Fibroblast of pulmonary artery (primary cell): ENCODE measurements at regions not wholly inside any gene's neighbourhood (a gene's known extent, or its start where the extent isn't known, plus 50 kb on each side); places are given as distances from the start of the nearest gene placed in this dataset.

Source experiments
- DNase-seq: peaks from one replicate; pipeline ENCODE4 v3.0.0-alpha.2; 2010; ENCODE audit warnings: low read depth
- H3K4me3 ChIP-seq: replicated peaks from 2 replicates; pipeline ENCODE4 v1.5.1; 2011; ENCODE audit warnings: low read depth, mild to moderate bottlenecking, control low read depth, low read length, moderate library complexity
- TF ChIP-seq, protein P1 (sequence below): IDR thresholded peaks from 2 replicates; pipeline ENCODE4 v1.5.1; 2011; ENCODE audit warnings: mild to moderate bottlenecking, control low read depth, low read length, inconsistent platforms; ENCODE audit errors: missing control alignments

DNA sequence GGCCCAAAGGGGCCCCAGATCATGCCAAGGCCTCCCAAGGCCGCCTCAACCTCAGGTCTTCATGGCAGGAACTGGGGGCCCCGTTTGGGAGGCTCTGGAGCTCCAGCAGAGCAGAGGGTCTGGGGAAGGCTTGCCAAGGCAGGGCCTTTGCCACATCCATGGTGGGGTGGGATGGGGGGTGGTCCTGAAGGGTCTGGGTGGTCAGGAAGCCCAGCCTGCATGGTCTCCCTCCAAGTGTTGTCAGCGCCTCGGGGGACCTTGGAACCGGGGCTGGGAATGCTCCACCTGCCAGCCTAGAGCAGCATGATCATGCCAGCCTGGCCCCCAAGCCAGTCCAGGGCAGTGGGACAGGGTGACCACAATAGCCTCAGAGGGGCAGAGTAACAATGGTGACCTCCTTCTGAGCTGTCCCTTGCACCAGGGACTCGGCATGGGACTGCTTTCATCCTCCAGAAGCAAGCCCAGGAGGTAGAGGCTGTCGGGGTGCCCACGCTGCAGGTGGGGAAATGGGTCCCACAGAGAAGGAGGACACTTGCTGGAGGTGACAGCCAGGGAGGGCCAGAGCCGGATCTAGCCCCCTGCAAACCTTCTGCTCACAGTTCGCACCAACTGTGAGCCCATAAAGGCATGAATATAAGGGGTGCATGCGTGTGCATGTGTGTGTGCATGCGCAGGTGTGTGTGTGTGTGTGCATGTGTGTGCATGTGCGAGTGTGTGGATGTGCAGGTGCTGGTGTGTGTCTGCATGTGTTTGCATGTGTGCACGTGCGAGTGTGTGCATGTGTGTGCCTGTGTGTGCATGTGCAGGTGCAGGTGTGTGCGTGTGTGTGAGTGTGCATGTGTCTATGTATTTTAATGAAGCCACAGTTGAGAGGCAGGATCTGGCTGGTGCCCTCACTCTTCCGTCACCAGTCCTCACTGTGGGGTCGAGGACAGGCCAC lies 63.8 kb downstream of the MYEOV start:
- no peak for DNase-seq
- H3K4me3 ChIP-seq = no peak overlapping the region
- TF ChIP-seq, protein P1, sequence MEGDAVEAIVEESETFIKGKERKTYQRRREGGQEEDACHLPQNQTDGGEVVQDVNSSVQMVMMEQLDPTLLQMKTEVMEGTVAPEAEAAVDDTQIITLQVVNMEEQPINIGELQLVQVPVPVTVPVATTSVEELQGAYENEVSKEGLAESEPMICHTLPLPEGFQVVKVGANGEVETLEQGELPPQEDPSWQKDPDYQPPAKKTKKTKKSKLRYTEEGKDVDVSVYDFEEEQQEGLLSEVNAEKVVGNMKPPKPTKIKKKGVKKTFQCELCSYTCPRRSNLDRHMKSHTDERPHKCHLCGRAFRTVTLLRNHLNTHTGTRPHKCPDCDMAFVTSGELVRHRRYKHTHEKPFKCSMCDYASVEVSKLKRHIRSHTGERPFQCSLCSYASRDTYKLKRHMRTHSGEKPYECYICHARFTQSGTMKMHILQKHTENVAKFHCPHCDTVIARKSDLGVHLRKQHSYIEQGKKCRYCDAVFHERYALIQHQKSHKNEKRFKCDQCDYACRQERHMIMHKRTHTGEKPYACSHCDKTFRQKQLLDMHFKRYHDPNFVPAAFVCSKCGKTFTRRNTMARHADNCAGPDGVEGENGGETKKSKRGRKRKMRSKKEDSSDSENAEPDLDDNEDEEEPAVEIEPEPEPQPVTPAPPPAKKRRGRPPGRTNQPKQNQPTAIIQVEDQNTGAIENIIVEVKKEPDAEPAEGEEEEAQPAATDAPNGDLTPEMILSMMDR = no peak

DNA sequence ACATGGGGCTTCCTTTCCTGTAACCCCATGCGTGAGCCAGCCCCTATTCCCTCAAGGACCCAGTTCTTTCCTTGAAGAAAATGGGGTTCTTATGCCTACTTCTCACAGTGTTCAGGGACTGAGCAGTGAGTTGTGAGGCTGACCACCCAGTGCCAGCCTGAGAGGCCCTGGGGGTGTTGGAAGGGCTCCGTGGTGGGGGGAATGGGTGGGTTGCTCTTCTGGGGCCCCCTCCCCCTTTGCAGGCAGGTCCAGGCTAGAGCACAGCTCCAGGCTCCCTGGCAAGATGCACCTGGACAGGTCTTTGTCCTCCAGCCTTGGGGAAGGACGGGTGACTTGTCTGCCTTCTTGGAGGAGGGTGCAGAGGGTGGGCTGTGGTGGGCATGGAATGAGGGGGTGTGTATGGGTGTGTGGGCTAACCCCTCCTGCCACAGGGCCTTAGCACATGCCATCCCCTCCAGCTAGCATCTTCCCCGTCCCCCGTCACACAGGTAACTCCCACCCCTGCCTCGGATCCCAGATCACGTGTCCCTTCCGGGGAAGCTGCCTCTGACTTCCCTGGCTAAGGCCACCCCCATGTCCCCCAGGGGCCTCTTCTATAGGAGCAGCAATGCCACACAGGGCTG lies 64.6 kb downstream of the MYEOV start:
- DNase-seq = no peak
- no peak overlapping the region for H3K4me3 ChIP-seq
- TF ChIP-seq, protein P1 = no peak

DNA sequence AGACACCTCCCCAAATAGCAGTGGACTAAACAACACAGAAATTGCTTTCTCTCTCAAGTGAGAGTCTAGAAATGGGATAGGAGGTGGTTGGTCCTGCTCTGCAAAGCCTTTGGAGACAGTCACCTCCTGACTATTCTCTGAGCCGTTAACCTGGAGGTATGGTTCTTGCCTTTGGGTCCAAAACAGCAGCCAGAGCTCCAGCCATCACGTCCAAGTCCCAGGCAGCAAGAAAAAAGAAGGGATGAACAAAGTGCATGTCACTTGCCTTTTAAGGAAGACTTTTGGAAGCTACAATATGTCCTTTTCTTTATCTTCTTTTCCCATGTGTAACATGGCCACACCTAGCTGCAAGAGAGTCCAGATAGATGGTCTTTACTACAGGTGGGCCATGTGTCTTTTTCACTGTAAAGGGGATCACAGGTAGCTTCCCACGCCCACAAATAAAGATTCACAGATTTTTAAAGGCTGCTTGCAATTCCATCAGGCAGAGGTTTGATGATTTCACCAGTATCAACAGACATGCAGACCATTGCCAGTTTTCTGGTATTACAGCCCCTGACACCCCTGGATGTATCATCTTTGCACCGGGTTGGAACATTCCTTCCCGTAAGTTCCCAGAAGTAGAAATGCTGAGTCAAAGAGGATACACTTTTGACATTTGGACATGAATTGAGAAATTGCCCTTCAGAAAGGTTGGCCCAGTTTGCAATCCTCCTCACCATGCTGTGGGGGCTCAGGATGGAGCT lies 66.0 kb downstream of the MYEOV start:
- no peak overlapping the region for H3K4me3 ChIP-seq
- DNase-seq = peak; percentile 64
- TF ChIP-seq, protein P1 = no peak

DNA sequence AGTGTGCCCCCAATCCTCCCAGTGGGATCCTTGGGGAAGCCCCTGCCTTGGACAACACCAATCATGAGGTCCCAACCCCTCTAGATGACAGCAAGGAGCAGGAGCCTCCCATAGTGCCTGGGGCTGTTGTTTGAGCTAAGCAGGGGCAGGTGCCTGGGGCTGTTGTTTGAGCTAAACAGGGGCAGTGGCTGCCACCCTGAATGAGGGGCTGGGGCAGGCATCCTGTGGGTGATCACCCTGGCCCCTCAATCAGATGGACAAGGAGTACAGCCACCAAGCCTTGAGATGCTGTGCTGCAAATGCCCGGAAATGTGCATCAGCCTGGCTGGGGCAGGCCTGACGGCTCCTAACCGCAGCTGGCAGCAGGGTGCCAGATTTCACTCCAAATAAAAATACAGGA lies 66.7 kb downstream of the MYEOV start:
- H3K4me3 ChIP-seq = no peak overlapping the region
- TF ChIP-seq, protein P1 = no peak
- DNase-seq = no peak

DNA sequence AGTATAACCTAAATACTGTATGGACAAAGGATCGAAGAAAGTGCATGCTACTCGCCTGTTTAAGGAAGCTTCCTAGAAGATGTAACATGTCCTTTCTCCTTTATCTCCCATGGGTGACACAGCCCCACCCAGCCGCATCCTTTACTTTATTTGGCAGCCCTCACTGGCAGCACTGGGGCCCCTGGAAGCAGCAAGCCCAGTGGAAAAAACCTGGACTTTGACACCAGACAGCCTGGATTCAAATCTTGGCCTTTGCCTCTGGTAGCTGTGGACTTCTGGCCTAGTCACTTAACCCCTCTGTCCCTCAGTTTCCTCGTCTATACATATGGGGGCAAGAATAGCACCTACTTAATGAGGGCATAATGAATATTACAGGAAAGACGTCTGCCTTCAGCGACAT lies 67.1 kb downstream of the MYEOV start:
- no peak overlapping the region for H3K4me3 ChIP-seq
- TF ChIP-seq, protein P1 = no peak
- no peak for DNase-seq

DNA sequence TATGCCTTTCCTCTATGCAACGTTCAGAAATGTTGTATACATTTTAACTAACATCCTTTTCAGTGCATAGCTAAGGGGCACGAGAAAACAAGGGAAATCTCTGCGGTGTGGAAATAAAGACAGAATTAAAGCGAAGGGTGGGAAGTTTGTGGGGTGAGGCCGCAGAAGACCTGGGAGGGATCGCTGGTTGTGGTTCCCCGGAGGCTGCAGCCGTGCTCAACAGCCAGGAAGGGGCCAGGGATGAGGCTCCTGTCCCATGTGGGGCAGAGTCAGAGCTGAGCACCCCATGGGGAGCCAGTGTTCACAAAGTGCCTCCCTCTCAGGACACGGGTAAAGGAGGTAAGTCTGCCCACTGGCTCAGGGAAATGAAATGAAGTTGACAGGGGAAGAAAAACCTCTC lies 67.5 kb downstream of the MYEOV start:
- no peak for DNase-seq
- H3K4me3 ChIP-seq = no peak overlapping the region
- TF ChIP-seq, protein P1 = no peak
